ENCODE measurements at regions not wholly inside any gene's neighbourhood (a gene's known extent, or its start where the extent isn't known, plus 50 kb on each side); places are given as distances from the start of the nearest gene placed in this dataset.
"Not testable (repeated sequence)": the region's sequence is repeated elsewhere in the genome, so short reads cannot be mapped to it uniquely, and the experiment has no call there.

- DNase-seq: no peak
Observed at GRCh38 chr5:143619040-143619439, 192.9 kb upstream of the HMHB1 start.

- no peak for DNase-seq
Observed at GRCh38 chr5:143618141-143618540, 193.8 kb upstream of the HMHB1 start.

- no peak for DNase-seq
Observed at GRCh38 chr5:143614831-143615230, 197.1 kb upstream of the HMHB1 start.

GRCh38 chr5:143613329-143613728 is 198.6 kb upstream of the HMHB1 start:
- no peak for DNase-seq

GRCh38 chr5:143610946-143611345 is 201.0 kb upstream of the HMHB1 start:
- DNase-seq: no peak

- no peak for DNase-seq
Observed at GRCh38 chr5:143606043-143606752, 202.7 kb upstream of the NR3C1 start.

GRCh38 chr5:143605403-143606005 is 202.0 kb upstream of the NR3C1 start:
- no peak for DNase-seq

- no peak for DNase-seq
Observed at GRCh38 chr5:143601917-143602333, 198.4 kb upstream of the NR3C1 start.

- no peak for DNase-seq
Observed at GRCh38 chr5:143601357-143601756, 197.9 kb upstream of the NR3C1 start.

GRCh38 chr5:143600396-143601075 is 197.1 kb upstream of the NR3C1 start:
- no peak for DNase-seq

GRCh38 chr5:143599474-143599873 is 196.0 kb upstream of the NR3C1 start:
- DNase-seq: no peak

GRCh38 chr5:143596824-143597223 is 193.3 kb upstream of the NR3C1 start:
- DNase-seq: no peak

GRCh38 chr5:143594902-143595818 is 191.7 kb upstream of the NR3C1 start:
- no peak for DNase-seq

GRCh38 chr5:143593723-143594122 is 190.2 kb upstream of the NR3C1 start:
- DNase-seq: no peak

GRCh38 chr5:143592648-143593047 is 189.2 kb upstream of the NR3C1 start:
- DNase-seq: no peak

- no peak for DNase-seq
Observed at GRCh38 chr5:143588933-143589662, 185.6 kb upstream of the NR3C1 start.

GRCh38 chr5:143588121-143588520 is 184.6 kb upstream of the NR3C1 start:
- not testable (repeated sequence) for DNase-seq

GRCh38 chr5:143586781-143587362 is 183.4 kb upstream of the NR3C1 start:
- no peak for DNase-seq

- no peak for DNase-seq
Observed at GRCh38 chr5:143585970-143586369, 182.5 kb upstream of the NR3C1 start.

GRCh38 chr5:143583409-143583808 is 179.9 kb upstream of the NR3C1 start:
- no peak for DNase-seq

- no peak for DNase-seq
Observed at GRCh38 chr5:143582869-143583268, 179.4 kb upstream of the NR3C1 start.

GRCh38 chr5:143582176-143582575 is 178.7 kb upstream of the NR3C1 start:
- no peak for DNase-seq
